ENCODE measurements at regions not wholly inside any gene's neighbourhood (a gene's known extent, or its start where the extent isn't known, plus 50 kb on each side); places are given as distances from the start of the nearest gene placed in this dataset.

GRCh38 chr11:116166573-116167465 lies 606.0 kb downstream of the BUD13 start:
- no peaks in the 10 kb centered on the region for H4K20me1 ChIP-seq (ENCODE audit: insufficient read depth)
- H2AFZ ChIP-seq (ENCODE audit: low read depth) = no peak overlapping the region
- H3K9me3 ChIP-seq = no peaks in the 10 kb centered on the region
- POLR2A ChIA-PET = no interaction called here
- H3K9me2 ChIP-seq = no peaks in the 10 kb centered on the region
- DNase-seq = no peak
- H3K36me3 ChIP-seq (replicated peaks in 1 of 2; ENCODE audit: control insufficient read depth in 1 of 2, insufficient read depth in 2 of 2, low read length in 1 of 2) = no peaks in the 10 kb centered on the region
- H3K27me3 ChIP-seq (ENCODE audit: insufficient read depth) = no peaks in the 10 kb centered on the region
- no peak overlapping the region for H3K4me3 ChIP-seq (ENCODE audit: low read depth in 2 of 2, low read length in 1 of 2)
- H3K9ac ChIP-seq = no peak overlapping the region
- TF ChIP-seq TCF12 (IDR thresholded peaks at IDR 0.05) (no peak), FOSL2 (IDR thresholded peaks at IDR 0.05; ENCODE audit: borderline replicate concordance, low read depth) (no peak), FOXM1 (IDR thresholded peaks at IDR 0.05; ENCODE audit: low read depth) (no peak), CTCF (IDR thresholded peaks at IDR 0.05) (no peak), TEAD4 (IDR thresholded peaks at IDR 0.05; ENCODE audit: borderline replicate concordance, insufficient read depth) (no peak), TAF1 (IDR thresholded peaks at IDR 0.05; ENCODE audit: borderline replicate concordance, low read depth, low read length) (no peak), PBX3 (IDR thresholded peaks at IDR 0.05) (no peak), GABPA (IDR thresholded peaks at IDR 0.05; ENCODE audit: low read depth) (no peak), YY1 (IDR thresholded peaks at IDR 0.05; ENCODE audit: low read depth) (no peak)
- TF ChIP-seq, protein P1, sequence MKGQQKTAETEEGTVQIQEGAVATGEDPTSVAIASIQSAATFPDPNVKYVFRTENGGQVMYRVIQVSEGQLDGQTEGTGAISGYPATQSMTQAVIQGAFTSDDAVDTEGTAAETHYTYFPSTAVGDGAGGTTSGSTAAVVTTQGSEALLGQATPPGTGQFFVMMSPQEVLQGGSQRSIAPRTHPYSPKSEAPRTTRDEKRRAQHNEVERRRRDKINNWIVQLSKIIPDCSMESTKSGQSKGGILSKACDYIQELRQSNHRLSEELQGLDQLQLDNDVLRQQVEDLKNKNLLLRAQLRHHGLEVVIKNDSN (IDR thresholded peaks at IDR 0.05; ENCODE audit: borderline replicate concordance, low read depth) = no peak
- TF ChIP-seq, protein P2, sequence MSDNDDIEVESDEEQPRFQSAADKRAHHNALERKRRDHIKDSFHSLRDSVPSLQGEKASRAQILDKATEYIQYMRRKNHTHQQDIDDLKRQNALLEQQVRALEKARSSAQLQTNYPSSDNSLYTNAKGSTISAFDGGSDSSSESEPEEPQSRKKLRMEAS (IDR thresholded peaks at IDR 0.05; ENCODE audit: low read depth) = no peak
- TF ChIP-seq, protein P3, sequence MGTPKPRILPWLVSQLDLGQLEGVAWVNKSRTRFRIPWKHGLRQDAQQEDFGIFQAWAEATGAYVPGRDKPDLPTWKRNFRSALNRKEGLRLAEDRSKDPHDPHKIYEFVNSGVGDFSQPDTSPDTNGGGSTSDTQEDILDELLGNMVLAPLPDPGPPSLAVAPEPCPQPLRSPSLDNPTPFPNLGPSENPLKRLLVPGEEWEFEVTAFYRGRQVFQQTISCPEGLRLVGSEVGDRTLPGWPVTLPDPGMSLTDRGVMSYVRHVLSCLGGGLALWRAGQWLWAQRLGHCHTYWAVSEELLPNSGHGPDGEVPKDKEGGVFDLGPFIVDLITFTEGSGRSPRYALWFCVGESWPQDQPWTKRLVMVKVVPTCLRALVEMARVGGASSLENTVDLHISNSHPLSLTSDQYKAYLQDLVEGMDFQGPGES (IDR thresholded peaks at IDR 0.05; ENCODE audit: low read depth, low read length) = no peak
- CTCF ChIA-PET = interaction anchor here (1.0 to 1.7 kb wide), 4 partner anchors 10 to 332 kb away, joined by 3 to 5 read pairs (median 4); no protein-coding TSS in a partner anchor
- H3K79me2 ChIP-seq (ENCODE audit: insufficient read depth) = no peaks in the 10 kb centered on the region
- no peaks in the 10 kb centered on the region for H3F3A ChIP-seq (replicated peaks; ENCODE audit: insufficient read depth)
- WGBS (ENCODE audit: low lambda C conversion rate) = 41% methylated on average over 9 of the region's 9 CpGs
- no peak overlapping the region for H3K27ac ChIP-seq (ENCODE audit: low read depth in 2 of 2, low read length in 1 of 2)
- H3K4me2 ChIP-seq = no peak overlapping the region
- peaks cover 0 to 10% of the 10 kb centered on the region in 2 experiments; a peak in 1 of 4 replicates for H3K4me1 ChIP-seq (ENCODE audit: control insufficient read depth in 1 of 2, insufficient read depth in 2 of 2, low read depth in 1 of 2, low read length in 1 of 2)

Measured in SK-N-SH (cell line).